ENCODE measurements at regions not wholly inside any gene's neighbourhood (a gene's known extent, or its start where the extent isn't known, plus 50 kb on each side); places are given as distances from the start of the nearest gene placed in this dataset.

DNA sequence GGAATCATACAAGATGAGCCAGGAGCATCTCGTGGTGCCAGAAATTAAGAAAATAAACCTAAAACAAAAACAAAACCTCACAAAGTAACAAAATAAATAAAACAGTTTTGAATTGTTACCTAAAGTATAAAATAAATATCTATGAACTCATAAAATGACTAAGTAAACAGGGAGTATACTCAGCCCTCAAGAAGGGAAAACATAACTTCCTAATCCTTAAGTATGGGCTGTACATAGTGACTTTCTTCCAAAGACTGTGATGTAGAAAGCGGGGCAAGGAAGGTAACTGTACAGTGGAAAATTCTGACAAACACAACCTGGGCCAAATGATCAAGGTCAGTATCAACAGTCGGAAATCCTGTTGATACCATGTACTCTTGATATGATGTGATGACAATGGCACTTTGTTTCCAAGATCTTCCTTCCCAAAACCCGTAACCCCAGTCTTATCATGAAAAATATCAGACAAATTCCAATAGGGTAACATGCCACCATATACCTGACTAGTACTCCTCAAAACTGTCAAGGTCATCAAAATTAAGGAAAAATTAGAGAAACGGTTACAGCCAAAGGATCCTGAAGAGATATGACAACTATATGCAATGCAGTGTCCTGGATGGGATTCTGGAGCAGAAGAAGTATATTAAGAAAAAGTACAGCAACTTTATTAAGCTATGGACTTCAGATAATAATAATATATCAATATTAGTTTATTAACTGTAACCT, 76.0 kb upstream of the XIRP2 start:
- TF ChIP-seq, protein P1, sequence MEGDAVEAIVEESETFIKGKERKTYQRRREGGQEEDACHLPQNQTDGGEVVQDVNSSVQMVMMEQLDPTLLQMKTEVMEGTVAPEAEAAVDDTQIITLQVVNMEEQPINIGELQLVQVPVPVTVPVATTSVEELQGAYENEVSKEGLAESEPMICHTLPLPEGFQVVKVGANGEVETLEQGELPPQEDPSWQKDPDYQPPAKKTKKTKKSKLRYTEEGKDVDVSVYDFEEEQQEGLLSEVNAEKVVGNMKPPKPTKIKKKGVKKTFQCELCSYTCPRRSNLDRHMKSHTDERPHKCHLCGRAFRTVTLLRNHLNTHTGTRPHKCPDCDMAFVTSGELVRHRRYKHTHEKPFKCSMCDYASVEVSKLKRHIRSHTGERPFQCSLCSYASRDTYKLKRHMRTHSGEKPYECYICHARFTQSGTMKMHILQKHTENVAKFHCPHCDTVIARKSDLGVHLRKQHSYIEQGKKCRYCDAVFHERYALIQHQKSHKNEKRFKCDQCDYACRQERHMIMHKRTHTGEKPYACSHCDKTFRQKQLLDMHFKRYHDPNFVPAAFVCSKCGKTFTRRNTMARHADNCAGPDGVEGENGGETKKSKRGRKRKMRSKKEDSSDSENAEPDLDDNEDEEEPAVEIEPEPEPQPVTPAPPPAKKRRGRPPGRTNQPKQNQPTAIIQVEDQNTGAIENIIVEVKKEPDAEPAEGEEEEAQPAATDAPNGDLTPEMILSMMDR (IDR thresholded peaks at IDR 0.05) = no peak
- TF ChIP-seq POLR2A (IDR thresholded peaks at IDR 0.05) = no peak

Measured in body of pancreas (tissue), 4 donors.